ENCODE measurements at regions not wholly inside any gene's neighbourhood (a gene's known extent, or its start where the extent isn't known, plus 50 kb on each side); places are given as distances from the start of the nearest gene placed in this dataset.

- no peak for DNase-seq
These were observed 55.8 kb upstream of the PRR23E start for GRCh38 chr3:127137113-127137512.

- no peak for DNase-seq
These were observed 55.0 kb upstream of the PRR23E start for GRCh38 chr3:127137757-127138536.

- DNase-seq, result no peak
These were observed 53.1 kb upstream of the PRR23E start for GRCh38 chr3:127139601-127140500.

DNA sequence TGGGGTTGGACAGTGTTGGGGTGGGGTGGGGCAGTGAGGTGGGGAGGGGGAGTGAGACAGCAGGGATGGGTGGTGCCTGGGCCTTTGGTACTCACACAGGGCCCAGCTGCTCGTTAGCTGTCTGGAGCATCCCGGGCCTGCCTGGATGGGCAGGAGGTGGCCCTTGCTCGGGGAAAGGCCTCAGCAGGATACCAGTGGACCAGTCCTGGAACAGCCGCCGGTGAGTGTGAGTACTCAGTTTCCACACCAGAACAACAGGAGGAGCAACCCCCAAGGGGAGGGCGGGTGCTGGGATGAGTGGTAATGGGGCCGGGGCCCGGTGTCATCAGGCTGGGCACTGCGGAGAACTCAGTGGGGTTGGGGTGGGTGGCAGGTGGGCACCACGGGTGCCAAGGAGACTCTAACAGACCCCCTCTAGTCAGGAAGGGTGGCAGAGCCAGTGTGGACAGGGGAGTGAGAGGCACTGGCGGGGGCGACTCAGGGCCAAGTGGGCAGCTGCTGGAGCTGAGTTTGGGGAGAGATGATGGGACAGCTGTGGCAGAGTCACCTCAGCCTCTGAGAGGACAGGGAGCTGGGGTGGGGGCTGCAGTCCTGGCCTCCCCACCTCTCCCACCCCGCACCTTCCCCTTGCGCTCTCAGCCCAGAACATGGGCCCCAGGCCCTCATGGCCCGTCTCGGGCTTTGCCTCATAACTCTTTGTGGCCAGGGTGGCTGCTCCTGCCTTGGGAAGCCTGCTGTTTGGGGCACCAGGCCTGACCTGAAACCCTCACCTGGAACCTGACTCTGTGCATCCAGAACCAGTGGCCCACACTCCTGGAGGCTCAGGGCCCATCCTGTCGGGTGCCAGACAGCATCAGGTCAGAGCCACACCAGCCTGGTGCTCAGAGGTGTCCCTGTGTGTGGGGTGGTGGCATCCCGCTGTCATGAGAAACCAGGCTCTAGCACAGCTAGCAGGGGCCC is 52.1 kb upstream of the PRR23E start:
- DNase-seq, result no peak

DNA sequence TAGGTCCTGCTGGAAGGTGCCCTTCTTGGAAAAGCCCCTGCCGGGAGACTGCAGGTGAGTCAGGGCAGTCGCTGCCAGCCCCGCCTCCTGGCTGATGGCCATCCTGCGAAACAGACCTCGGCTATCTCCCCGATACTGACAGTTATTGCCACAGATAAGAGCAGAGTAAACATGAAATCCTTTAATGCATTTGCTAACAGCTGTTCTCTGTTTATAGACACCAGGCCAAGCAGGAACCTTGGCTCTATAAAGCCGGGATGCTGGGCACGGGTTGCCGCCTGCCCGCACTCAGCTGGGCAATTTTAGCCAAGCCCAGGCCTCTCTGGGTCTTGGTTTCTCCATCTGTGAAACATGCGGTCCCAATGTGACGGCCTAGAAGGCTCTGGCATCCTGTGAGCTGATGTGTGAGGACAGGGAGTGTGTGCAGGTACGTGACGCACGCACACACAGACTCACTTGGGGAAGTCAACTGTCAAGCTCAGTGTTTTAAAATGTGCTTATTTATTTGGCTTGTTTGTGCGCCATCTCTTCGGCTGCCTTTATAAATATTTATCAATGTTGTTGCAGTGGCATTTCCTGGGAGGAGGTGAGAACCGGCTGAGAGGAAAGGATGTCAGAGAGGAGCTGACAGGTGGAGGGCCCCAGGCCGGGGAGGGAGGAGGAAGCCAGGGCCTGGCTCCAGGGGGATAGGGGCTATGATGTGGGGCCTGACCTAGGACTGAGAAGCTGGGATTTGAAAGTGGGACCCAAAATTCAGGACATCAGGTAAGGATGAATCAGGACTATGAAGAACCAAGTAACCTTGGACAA is 50.8 kb upstream of the PRR23E start:
- DNase-seq, result no peak

Data from activated effector memory CD4-positive, alpha-beta T cell treated with anti-CD3 and anti-CD28 coated beads, Interleukin-2, amount 50 U/mL, for 16 hours (primary cell).